Hepatic stellate cell (primary cell): ENCODE measurements at regions not wholly inside any gene's neighbourhood (a gene's known extent, or its start where the extent isn't known, plus 50 kb on each side); places are given as distances from the start of the nearest gene placed in this dataset.
"Not testable (repeated sequence)": the region's sequence is repeated elsewhere in the genome, so short reads cannot be mapped to it uniquely, and the experiment has no call there.

Experiments used
- DNase-seq: peaks from one replicate; pipeline ENCODE4 v3.0.0; 2011; ENCODE audit warnings: low spot score

GRCh38 chr17:30712859-30713258, 111.6 kb downstream of the CRLF3 start:
- not testable (repeated sequence) for DNase-seq

DNA sequence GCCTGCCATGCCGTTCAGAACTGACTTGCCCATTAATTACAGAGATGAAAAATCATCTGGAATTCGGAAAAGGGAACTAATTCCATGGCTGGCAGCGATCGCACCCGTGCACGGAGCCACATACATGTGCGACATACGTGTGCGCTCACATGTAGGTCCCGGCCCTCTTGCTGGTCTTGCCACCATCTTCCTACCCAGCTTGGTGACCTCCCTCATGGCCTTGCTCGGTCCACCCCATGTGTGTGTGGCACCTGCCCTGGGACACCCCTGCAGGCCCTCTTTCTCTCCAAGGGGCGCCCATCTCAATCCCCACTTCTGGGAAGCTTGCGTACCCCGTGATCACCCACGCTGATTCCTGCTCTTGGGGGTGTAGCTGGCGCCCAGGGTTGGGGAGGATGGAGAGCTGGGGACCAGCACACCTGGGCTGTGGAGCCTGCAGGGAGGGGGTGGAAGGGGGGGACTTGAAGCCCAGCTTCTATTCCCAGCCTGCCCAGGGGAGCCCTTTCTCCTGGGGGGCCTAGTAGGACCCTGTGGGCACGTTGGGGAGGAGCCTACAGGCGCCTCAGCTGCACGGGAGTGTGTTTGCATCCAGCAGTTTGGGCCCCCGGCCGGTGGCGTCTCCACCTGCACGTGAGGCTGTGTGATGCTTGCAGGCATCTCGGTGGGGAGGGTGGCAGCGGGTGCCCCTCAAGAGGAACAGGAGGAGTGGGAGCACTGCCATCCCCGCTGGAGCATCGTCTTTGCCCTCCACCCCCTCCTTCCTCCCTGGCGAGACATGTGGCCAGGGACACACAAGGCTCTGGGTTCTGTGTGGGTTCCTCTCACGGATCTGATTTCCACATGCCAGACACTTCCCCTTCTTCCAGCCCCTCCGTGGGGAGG, 112.6 kb downstream of the CRLF3 start:
- not testable (repeated sequence) for DNase-seq

DNA sequence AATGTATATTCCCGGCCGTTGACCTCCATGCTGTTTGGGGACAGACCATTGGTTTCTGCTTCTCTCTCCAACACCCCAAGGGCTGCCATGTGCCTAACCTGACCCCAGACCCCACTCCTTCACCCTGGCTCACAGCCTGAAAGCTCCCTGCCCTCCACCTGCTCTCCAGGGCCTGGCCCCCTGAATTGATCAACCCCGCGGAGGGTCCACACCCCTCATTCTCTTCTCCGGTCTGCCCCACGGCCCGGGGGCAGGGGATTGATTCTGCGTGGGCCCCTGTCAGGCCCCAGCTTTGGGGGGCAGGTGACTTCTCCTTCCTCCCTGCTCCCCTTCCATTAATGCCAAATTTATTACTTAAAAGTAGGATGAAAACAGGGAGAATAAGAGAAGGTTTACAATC, 113.3 kb downstream of the CRLF3 start:
- DNase-seq = not testable (repeated sequence)

- not testable (repeated sequence) for DNase-seq
These were observed 114.0 kb downstream of the CRLF3 start for GRCh38 chr17:30710276-30711088.

GRCh38 chr17:30709561-30710275, 114.8 kb downstream of the CRLF3 start:
- not testable (repeated sequence) for DNase-seq

GRCh38 chr17:30709096-30709495, 115.4 kb downstream of the CRLF3 start:
- not testable (repeated sequence) for DNase-seq

DNA sequence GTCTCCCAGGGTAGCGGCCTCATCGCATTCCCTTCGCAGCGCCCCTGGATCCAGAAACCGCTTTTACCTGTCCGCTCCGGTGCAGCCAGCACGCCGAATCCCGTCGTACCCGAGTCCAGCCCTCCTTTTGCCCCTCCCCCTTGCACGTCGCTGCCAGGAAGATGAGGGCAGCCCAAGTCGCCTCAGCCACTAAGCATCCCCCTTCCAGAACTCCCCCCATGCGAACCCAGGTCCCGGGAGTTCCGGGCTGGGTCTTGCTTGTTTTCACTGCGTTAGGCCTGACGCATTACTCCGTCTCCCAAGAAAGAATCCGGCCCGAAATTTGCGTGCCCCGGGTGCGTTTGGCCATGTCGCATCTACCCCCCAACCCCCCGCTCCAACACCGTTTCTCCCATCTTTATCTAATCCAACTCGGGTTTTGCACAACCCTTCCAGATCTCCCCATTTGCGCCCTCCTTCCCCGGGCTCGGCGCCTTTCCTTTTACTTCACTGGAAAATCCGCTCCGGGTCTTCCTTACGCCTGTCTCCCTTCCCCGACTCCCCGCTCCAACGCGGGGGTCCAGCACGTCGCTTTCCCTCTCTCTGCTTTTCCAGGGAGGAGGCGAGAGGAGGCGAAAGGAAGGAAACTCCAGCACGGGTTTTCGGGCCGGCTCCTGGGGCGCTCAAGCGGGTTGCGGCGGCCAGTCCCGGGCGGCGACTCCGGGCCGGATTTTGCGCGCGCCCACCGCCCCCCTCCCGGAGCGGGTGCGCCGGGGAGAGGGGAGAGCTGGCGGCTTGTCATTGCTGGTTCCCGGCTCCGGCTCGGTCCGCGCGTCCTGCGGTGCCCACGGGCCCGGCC, 116.0 kb downstream of the CRLF3 start:
- peak; percentile 83 for DNase-seq

GRCh38 chr17:30707724-30708240, 116.7 kb downstream of the CRLF3 start:
- peak; percentile 41 for DNase-seq

- not testable (repeated sequence) for DNase-seq
These were observed 117.8 kb downstream of the CRLF3 start for GRCh38 chr17:30706461-30707335.

- not testable (repeated sequence) for DNase-seq
These were observed 118.5 kb downstream of the CRLF3 start for GRCh38 chr17:30706004-30706403.

DNA sequence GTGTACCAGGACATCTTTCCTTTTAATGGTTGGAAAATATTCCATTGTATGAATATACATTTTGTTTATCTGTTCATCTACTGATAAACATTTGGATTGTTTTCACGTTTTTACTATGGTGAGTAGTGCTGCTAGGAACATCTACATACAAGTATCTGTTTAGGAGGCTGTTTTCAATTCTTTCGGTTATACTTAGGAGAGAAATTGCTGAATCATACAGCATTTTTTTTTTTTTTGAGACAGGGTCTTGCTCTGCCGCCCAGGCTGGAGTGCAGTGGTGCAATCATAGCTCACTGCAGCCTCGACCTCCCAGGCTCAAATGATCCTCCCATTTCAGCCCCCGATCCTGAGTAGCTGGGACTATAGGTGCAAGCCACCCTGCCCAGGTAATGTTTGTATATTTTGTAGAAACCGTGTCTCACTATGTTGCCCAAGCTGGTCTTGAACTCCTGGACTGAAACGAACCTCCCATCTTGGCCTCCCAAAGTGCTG, 122.9 kb downstream of the CRLF3 start:
- no peak for DNase-seq

GRCh38 chr17:30700833-30701232, 123.7 kb downstream of the CRLF3 start:
- not testable (repeated sequence) for DNase-seq

DNA sequence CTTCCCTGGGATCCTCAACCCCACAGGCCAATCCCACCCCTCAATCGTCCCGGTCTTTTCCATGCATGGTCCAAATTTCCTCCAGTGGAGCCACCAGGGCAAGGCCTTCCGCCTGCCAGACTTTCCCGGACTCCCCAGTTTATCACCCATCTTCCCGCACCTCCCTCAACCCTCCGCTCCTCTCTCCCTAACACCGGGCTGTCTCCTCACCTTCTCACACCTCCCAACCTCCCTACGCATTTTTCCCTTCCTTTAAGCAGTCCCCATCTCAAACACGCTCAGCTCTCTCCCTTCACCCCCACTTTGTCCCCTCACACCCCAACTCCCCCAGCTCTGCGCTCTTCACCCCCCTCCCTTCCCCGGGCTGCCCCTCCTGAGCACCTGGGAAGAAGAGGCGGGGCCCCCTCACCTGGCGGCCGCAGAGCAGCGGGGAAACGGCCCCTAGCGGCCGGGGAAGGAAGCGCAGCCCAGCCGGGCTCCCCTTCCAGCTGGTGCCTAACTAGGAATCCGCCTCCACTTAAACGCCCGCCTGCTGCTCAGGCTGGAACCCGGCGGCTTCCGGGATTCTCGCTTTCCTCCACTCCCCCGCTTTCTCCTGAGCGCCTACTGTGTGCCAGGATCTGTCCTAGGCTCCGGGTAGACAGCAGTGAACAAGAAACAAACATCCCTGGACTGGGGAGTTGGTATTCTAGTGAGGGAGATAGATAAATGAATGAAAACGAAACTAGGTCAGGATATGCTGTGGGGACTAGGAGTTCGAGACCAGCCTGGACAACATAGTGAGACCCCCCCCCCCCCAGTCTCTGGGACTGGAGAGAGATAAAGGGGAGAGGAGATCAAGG, 126.7 kb downstream of the CRLF3 start:
- DNase-seq = peak; percentile 41

DNA sequence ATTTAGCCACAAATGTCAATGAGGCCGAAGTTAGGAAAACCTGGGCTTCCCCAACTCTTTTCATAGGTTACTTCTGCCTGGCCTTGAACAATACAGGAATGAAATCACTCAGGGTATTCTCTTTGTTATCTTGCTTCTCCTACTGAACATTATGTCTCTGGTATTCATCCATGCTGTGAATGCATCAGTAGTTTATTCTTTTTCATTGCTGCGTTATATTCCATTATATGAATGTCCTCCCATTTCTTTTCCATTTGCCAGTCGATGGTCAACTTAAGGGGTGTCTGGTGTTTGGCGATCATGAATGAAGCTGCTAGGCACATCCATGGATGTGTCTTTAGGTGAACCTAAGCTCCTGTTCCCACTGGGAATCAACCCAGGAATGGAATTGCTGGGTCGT, 128.3 kb downstream of the CRLF3 start:
- DNase-seq = no peak

- DNase-seq = not testable (repeated sequence)
These were observed 129.2 kb downstream of the CRLF3 start for GRCh38 chr17:30695265-30695811.

DNA sequence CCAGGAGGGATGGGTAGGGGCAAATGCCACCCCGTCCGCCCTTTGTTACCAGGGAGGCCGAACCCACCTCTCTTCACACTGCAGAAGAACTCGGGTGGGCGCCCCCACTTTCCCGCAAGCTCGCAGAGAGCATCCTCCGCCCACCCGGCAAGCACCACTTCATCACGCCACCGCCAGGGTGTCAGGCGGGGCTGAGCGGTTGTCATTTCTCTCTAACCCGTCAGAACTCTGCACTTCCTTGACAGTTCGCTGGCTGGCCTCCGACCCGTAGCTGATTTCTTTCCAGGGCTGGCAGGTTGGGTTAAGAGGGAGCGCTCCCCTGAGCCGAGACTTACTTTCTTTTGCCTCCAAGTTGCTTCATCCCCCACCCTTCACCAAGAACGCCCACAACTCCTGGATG, 130.7 kb downstream of the CRLF3 start:
- DNase-seq = not testable (repeated sequence)

DNA sequence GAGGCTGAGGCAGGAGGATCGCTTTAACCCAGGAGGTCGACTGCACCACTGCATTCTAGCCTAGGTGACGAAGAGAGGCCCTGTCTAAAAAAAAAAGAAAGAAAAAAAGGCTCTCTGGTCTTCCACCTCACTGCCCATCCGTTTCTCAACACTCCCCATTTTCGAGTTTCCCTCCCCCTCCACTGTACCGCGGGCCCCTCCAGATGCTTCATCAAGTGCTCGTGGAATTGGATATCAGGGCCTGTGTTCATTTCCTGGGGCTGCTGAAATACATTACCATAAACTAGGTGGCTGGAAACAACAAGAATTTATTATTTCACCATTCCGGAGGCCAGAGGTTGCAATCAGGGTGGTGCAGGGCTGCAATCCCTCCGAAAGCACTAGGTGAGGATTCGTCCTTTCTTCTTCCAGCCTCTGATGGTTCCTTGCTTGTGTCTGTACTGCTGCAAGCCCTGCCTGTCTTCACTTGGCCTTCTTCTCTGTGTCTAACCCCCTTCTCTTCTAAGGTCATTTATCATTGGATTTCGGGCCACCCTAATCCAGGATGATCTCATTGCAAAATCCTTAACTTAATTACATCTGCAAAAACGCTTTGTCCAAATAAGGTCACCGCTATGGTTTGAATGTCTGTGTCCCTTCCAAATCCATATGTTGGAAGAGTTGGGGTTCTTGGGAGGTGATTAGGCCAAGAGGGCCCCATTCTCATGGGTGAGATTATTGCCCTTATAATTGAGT, 135.1 kb downstream of the CRLF3 start:
- not testable (repeated sequence) for DNase-seq
